ENCODE measurements at regions not wholly inside any gene's neighbourhood (a gene's known extent, or its start where the extent isn't known, plus 50 kb on each side); places are given as distances from the start of the nearest gene placed in this dataset.

DNA sequence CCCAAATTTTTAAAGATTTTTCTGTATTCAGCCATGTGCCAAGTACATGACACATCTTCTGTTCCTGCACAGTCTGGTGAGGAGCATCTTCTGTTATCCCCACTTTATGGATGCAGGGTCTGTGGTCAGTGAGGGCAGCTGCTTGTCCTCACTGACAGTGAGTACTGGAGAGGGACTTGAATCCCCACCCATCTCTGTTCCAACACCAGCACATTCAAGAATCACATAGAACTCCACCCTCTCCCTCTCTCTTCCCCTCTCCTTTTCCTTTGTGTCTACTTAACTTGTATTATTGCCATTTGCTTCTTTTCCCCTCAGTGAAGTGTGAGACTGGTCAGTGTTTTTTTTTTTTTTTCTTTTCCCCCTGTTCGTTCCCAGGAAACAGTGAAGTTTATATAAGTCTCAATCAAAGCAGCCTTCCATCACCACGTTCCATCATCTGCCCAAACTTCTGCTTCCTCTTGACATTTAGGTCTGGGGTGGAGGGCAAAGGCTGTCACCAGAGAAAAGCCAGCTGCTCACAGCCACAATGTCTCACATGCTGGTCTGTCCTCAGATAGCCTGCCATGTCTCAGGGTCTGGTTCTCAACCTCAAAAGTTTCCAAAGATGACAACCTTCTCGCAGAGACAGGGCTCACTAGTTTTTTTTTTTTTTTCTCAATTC, 110.0 kb upstream of the SSTR4 start:
- TF ChIP-seq CTCF (IDR thresholded peaks at IDR 0.05) (no peak), EZH2phosphoT487 (IDR thresholded peaks at IDR 0.05) (no peak), EZH2 (IDR thresholded peaks at IDR 0.05) (no peak)
